Type B pancreatic cell (in vitro differentiated cells): ENCODE measurements at regions not wholly inside any gene's neighbourhood (a gene's known extent, or its start where the extent isn't known, plus 50 kb on each side); places are given as distances from the start of the nearest gene placed in this dataset.

Source experiments
- DNase-seq: peaks from one replicate; pipeline ENCODE4 v3.0.0; 2021; ENCODE audit warnings: mixed read lengths; ENCODE audit not compliant: unreplicated experiment; ENCODE audit errors: extremely low spot score
- H3K27ac Mint-ChIP-seq: 2 replicates; pipeline ENCODE4 v1.8.0; 2021; ENCODE audit warnings: mild to moderate bottlenecking, mixed read lengths
- H3K27me3 Mint-ChIP-seq: 2 replicates; pipeline ENCODE4 v1.8.0; 2021; ENCODE audit warnings: mixed read lengths
- H3K36me3 Mint-ChIP-seq: 2 replicates; pipeline ENCODE4 v1.8.0; 2021; ENCODE audit warnings: mixed read lengths
- H3K4me1 Mint-ChIP-seq: one replicate; pipeline ENCODE4 v1.8.0; 2021; ENCODE audit warnings: mixed read lengths; ENCODE audit not compliant: unreplicated experiment
- H3K4me3 Mint-ChIP-seq: 2 replicates; pipeline ENCODE4 v1.8.0; 2021; ENCODE audit warnings: mild to moderate bottlenecking, mixed read lengths
- H3K9me3 Mint-ChIP-seq: 2 replicates; pipeline ENCODE4 v1.8.0; 2021; ENCODE audit warnings: mixed read lengths
- CTCF ChIP-seq: fragments of 200-600 bp; sonication (generic); conservative IDR thresholded peaks from 2 replicates; pipeline ENCODE4 v1.5.0; 2021; ENCODE audit warnings: antibody characterized with exemption, mild to moderate bottlenecking

- Mint-ChIP-seq H3K36me3 (peaks cover 6% of the 10 kb centered on the region), H3K4me1 (no peaks in the 10 kb centered on the region), H3K4me3 (peak overlapping the region; percentile 22), H3K9me3 (peaks cover 3% of the 10 kb centered on the region), H3K27ac (no peak overlapping the region), H3K27me3 (peaks cover 13% of the 10 kb centered on the region)
- peak; percentile 96 for TF ChIP-seq CTCF
- DNase-seq = peak; percentile 75
Measured at GRCh38 chr22:26756675-26757293, 99.4 kb downstream of the MIAT start.

- Mint-ChIP-seq H3K36me3 (peaks cover 6% of the 10 kb centered on the region), H3K27me3 (peaks cover 13% of the 10 kb centered on the region)
Measured at GRCh38 chr22:26757496-26757895, 100.1 kb downstream of the MIAT start.

GRCh38 chr22:26762503-26763472 lies 105.4 kb downstream of the MIAT start:
- Mint-ChIP-seq H3K4me3 (no peak overlapping the region), H3K9me3 (no peaks in the 10 kb centered on the region), H3K36me3 (peaks cover 1% of the 10 kb centered on the region), H3K27ac (no peak overlapping the region), H3K4me1 (peaks cover 13% of the 10 kb centered on the region), H3K27me3 (peaks cover 9% of the 10 kb centered on the region)
- no peak for TF ChIP-seq CTCF
- DNase-seq = no peak

More at GRCh38 chr22:26757496-26757895, 100.1 kb downstream of the MIAT start:
- Mint-ChIP-seq H3K27ac (no peak overlapping the region), H3K4me3 (peak overlapping the region; percentile 8), H3K9me3 (peaks cover 3% of the 10 kb centered on the region), H3K4me1 (no peaks in the 10 kb centered on the region)
- TF ChIP-seq CTCF = no peak
- no peak for DNase-seq

- no peaks in the 10 kb centered on the region for H3K9me3 Mint-ChIP-seq
- peaks cover 13% of the 10 kb centered on the region for H3K4me1 Mint-ChIP-seq
- H3K4me3 Mint-ChIP-seq = no peak overlapping the region
- TF ChIP-seq CTCF = no peak
- H3K27ac Mint-ChIP-seq = no peak overlapping the region
- H3K36me3 Mint-ChIP-seq = no peaks in the 10 kb centered on the region
- DNase-seq = no peak
- peaks cover 6% of the 10 kb centered on the region for H3K27me3 Mint-ChIP-seq
Measured at GRCh38 chr22:26763633-26764361, 106.4 kb downstream of the MIAT start.

GRCh38 chr22:26766510-26767350 lies 109.3 kb downstream of the MIAT start:
- Mint-ChIP-seq H3K27ac (no peak overlapping the region), H3K4me1 (peaks cover 13% of the 10 kb centered on the region), H3K36me3 (no peaks in the 10 kb centered on the region), H3K9me3 (no peaks in the 10 kb centered on the region), H3K27me3 (no peaks in the 10 kb centered on the region), H3K4me3 (no peak overlapping the region)
- no peak for TF ChIP-seq CTCF
- DNase-seq = no peak
